NCI-H2196 treated with DMSO at 0.1 percent for 48 hours (cell line): ENCODE measurements at regions not wholly inside any gene's neighbourhood (a gene's known extent, or its start where the extent isn't known, plus 50 kb on each side); places are given as distances from the start of the nearest gene placed in this dataset.
"Not testable (repeated sequence)": the region's sequence is repeated elsewhere in the genome, so short reads cannot be mapped to it uniquely, and the experiment has no call there.

Source experiments
- DNase-seq: peaks from one replicate; lab custom pipeline; 2025; ENCODE audit not compliant: unreplicated experiment; lab: John Stamatoyannopoulos, UW

DNA sequence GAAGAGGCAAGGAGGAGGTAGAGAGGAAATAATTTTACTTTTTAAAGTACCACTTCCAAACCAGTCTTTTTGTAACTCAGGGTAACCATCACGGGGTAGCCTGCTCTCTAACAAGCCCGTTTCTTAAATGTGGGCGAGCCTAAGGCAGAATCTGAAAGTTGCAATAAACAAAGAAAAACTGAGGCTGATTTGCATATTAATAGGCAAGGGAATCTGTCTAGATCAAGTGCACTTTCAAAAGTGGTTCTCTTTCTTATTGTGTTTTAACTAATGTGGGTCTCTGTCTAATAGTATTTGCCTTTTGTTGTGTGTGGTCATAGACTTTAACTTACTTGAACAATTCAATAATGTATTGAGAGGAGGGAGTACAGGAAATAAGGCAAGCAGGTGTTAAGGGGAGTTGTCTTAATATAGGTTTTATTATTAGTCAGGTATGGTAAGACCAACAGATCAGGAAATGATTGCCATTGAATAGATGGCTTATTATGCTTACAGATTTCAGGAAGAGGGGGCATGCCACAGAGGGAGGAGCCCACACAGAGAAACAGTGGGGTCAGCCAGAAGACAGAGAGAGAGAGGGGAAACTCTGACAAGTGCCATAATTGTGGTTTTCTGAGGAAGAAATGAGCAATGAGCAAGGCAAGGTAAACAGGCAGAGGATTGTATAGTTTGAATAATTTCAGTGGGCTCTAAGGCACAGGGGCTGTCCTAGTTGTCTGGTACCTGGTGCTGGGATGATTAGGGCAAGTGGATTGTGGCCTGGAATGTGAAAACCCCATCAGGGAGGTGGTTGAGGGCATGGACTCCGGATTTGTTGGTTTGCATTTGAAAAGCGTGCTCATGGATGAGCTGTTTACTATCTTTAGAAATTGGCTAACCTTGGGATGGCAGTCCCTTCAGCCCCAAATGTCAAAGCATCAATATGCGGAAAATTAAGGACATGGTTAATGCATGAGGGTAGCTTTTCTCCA, 237.2 kb downstream of the TOX3 start:
- DNase-seq = no peak

DNA sequence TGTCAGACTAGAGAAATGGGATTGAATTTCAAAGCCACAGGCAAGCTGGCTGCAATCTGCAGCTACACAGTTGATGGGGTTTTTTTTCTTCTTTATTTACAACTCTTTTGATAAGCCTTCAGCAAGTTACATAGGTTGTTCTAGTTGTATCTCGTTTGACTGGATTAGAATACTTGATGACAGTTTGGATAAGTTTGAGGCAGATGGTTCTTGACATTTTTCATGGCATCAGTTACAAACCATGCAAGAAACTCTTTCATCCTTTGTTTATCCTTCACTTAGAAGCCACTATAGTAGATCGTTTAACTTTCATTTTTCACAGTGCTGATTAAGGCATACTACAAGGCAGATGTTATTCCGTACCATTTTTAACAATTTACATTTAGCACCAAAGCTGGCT, 238.9 kb downstream of the TOX3 start:
- DNase-seq = no peak

DNA sequence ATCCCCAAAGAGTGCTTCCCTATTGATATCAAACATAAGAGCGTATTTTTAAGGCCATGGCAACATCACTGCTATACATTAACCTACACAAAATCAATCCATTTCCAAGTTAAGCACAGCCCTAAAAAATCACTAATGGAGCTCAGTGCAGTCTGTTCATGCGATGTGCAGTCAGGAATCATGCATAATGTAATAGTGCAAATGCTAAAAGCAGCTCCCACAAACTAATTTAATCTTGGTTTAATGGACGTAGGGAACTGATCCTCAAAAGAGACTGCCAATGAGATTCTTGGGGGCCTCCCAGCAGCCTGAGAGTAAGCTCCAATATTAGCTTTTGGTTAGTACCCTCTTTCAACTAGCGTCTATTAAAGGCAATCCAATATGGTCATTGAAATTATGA, 245.9 kb downstream of the TOX3 start:
- DNase-seq = no peak

DNA sequence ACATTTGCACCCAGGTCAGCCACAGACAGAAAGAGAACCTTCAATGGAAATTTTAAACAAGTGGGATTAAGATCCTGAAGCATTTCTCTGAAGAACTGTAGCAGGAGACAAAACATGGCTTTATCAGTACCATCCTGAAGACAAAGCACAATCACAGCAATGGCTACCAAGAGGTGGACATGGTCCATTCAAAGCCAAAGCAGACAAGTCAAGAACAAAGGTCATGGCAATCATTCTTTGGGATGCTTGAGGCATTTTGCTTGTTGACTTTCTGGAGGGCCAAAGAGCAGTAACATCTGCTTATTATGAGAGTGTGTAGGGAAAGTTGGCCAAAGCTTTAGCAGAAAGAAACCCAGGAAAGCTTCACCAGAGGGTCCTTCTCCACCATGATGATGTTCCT, 248.2 kb downstream of the TOX3 start:
- no peak for DNase-seq

DNA sequence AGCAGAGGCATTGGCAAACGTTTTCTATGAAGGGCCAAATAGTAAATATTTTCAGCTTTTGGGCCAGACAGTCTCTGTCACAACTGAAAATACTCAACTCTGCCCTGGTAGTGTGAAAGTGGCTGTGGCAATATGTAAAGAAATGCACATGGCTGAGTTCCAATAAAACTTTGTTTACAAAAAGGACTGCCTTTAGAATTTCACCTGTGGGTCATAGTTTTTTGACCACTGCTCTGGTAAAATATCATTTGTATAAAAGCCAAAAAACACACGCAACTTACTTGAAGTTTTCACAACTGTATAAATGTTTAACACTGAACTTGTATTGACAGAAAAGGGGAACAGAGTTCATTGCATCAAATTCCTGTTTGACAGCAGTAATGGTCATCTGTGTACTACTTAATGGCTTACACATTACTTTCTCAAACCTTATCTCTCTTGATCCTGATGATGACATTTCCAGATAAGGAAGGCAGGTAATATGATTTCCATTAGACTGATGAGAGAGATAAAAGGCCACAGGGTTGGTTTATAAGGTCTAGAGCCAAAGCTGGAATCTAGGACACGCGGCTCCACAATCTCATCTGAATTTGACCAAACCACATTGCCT, 250.1 kb downstream of the TOX3 start:
- not testable (repeated sequence) for DNase-seq

DNA sequence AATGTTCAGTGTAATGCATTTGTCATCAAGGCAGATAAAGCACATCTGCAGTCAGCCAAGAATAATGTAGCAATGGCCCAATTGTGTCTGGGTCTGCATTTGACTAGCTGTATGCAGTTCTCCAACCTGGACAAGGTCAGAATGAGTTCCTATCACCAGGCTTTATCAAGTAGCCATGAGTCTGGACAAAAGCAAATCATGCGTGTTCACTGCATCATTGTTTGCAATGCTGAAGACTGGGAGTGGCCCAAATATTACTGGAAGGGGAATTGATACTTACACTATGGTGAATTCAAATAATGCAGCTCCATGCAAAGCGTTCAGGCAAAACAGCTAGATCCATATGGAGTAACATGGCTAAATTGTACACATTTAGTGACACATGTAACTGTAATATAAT, 250.9 kb downstream of the TOX3 start:
- DNase-seq = no peak

DNA sequence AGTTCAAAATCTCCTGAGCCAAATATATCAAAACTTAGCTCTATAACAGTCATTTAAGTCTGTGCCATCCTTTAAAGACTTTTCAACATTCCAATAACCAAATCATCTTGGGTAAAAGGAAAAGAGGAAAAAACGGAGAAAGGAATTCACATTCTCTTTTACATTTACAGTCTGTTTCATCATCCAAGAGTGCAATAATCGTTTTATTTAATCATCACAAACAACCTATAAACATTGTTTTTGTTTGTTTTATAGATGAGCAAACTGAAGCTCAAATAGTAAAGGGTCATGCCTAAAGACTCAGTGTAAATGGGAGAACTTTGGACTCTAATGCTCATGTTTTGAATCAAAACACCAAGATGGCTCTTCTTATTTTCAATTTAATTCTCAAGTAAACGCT, 252.3 kb downstream of the TOX3 start:
- no peak for DNase-seq

DNA sequence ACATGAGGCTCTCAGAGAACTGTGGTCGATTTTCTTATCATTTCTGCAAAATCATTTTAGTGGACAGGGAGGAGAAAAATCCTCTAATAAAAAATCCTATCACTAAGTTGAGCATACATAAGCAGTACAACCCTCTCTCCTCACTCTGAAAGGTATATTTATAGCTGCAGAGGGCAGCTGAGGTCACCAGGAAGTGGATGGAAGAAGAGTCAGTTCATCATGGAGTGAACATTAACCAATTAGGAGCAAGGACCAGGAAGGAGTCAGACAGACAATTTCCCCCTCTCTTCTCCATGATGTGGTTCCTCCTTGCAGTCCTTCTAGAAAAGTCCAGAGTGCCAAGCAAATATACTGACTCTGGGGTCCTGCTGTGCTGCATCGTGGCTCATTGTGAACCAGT, 253.7 kb downstream of the TOX3 start:
- no peak for DNase-seq

DNA sequence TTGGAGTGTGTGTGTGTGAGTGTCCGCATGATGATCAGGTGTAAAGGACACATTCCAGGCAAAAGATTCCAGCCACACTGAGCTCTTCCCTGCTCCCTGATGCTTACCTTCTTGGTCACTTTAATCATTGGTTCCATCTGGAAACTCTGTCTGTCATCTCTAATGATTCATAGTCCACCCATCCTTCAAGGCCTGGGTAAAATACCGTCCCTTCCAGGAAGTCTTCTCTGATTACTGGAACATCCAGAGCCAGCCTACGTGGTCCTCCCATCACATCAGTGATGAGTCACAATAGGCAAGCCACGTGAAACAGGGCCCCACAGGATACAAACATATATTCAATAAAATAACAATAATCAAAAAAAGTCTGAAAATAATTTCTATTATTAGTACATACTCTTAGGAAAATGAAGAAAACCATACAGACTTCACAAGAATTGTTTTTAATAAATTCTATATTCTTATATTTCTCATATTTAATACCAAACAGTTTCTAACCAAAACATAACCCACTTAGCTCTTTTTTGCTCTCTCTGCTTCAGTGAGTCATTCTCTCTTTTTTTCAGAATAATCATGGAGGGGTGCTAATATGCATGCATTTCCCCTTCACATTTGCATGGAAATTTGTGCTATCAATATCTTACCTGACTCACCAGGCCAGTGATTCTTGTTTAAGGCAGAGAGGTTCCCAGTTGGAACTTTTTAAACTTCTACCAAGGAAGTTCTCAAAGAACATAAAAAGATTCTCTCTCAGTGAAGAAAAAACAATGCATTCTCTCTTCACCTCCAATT, 263.2 kb downstream of the TOX3 start:
- DNase-seq = no peak

DNA sequence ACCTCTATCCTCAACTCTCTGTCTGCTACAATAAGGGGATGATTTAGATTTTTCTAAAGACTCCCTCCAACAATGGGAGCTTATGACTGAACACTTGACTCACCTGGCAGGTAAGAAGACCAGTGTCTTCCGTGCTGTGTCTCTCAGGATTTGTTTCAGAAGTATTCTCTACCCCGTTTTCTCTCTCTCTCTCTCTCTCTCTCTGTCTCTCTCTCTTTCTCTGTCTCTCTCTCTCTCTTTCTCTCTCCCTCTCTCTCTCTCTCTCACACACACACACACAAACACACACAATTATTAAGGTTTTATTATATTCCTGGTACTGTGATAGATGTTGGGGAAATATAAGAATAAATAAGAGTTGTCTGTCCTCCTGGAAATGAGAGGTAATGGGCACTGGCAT, 263.9 kb downstream of the TOX3 start:
- no peak for DNase-seq

DNA sequence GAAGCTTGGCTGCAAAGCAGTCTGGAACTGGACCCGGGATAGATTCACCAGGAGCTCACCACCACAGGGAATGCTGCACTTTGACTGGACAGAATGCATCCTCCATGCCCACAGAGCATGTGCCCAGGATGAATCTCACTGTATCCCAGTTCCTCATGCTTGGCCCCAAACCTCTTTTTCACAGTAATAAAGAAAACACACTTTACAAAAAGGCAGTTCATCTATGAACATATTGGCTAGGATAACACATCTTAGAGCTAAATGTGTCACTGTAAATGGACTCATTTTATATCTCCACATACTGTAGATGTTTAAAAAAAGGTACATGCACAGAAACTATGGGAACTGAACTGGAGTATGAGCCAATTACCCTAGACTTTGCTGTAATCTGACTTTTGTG, 266.9 kb downstream of the TOX3 start:
- DNase-seq = no peak

DNA sequence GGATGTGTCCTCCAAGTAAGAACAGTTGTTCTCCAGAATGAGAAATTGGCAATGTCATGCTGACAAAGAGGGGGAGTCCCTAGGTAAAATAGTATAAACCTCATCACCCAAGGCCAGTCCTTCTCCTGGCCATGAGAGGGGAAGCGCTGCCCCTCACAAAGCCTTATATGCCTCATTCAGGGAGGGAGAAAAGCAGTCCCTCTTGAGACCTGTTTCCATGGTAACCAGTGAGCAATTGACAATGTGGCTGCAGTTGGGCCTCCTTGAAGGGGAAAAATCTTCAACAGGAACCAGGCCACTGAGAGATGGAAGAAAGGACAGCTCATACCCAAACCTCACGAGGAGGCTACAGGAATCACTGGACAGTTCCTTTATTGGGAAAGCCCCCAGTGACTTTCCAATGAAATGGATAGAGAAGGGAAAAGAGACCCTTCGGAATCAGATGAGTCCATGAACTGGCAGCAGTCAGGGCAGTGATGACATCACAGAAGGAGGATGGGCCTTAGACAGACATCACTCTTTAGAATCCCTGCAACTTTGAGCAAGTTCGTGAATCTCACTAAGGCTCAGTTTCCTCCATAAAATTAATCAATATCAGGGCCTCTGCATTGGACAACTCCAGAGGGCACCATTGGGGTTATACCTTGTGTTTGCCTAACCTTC, 275.7 kb downstream of the TOX3 start:
- DNase-seq = no peak

DNA sequence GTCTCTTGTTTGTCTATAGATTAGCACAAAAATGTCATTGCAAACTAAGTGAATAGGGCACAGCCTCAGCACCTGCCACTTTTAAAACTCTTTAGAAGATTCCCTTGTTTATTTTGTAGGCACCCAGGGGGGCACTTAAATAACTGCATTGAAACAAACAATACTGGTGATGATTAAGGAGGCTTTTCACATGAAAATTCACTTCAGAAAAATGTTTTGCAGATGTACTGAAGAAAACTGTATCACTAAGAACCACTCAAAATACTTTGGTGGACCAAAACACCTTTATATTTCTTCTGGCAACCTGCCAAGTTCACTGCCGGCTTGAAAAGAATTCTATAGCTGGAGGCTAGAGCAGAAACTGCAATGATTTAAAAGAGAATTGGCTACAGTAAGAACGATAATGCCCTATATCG, 281.5 kb downstream of the TOX3 start:
- DNase-seq = no peak

DNA sequence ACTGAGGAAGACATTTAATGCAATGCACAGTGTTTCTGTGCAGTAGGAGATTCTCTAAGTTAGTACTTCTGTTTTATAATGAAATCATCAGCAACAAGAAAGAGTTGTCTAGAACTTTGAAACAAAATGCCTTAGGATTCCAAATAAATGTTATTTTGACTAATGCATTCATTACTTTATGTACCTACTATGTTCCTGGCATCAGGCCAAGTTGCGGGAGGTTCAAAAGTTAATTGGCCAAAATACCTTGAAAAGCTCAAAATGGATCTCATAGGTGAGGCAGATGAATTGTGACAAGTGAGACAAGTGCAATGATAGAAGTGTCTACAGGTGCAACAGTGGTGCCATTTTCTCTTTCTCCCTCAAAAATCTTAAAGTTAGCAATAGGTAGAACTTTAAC, 289.4 kb downstream of the TOX3 start:
- DNase-seq = no peak

DNA sequence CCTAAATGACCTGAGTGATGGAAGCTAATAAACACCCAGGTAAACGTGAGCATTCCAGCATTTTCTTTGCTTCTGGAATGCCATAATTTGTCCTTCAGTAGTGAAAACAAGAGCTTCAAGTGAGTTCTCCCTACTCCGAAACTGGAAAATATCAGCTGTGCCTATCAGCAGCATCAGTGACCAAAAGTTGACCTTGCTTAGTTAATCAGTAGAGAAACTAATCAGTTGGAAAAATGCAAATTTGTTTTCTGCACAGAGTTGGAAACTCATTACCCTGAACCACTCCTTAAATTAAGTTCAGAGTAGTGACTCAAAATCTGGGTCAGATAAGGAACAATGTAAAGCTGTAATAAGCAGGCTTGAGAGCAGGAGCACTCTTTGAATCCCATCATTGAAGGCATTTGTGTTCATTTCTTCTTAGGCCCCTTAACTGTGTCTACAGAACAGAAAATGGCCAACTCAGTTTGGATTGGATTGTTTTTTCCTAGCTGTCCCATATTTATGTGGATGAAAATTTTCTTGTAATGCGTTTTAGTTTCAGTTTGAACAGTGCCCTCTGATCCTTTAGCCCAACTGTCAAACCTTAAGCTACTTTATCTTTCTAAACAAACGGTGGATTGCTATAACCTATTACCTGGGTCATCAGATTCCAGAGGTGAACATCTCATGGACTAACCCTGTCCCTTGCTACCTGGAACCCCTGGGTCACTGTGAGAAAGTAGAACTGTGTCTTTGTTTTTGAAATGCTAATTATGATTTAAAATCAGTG, 290.4 kb downstream of the TOX3 start:
- DNase-seq = no peak

DNA sequence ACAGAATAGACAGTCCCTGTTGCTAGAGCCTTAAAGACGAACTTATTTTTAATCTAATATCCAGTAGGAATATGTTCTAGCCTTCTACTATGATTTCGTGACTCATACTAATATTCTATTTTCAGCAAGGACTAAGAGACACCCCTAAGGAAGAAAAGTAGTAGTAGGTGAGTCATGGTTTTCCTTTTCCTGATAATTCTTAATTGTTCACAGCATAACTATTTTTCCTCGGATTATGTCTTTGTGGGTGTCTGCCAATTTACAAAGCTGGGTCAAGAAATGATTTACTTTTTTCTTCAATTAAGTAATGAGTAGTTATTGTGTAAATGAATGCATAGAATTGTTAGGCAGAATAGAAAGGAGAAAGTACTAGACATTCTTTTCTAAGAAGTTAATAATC, 292.2 kb downstream of the TOX3 start:
- DNase-seq = no peak

DNA sequence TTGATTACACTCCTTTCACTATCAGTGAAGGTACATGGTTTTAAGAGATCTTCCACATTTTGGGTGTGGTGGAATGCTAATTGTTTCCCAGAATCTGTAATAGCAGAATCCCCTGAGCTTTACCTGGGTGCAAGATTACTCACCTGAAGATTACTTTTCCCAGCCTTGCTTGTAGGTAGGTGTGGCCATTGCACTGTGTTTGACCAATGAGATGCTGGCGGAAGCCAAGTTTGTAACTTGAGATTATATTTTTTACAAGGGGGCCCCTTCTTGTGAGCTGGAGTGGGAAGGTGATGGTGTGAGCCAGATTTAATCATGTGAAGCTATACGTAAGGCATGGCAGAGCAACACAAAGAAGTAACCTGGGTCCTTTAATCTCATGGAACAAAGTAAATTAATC, 294.3 kb downstream of the TOX3 start:
- DNase-seq = no peak

DNA sequence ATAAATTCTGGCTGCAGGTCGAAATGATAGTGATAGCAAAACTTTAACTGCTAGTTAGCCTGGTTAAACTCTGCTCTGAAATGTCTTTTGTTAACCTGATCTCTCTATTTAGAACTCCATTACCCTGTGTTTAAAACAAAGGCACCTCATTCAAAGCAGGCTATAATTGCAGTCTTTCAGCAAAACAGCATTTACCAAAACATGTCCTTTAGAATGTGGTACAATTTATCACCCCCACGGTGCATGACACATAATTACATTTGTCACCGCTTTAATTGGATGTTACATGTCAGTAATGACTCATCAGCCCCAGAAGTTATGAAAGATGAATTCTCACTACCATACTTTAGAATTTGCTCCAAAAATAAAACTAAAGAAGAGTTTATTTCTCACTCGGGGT, 295.4 kb downstream of the TOX3 start:
- no peak for DNase-seq

DNA sequence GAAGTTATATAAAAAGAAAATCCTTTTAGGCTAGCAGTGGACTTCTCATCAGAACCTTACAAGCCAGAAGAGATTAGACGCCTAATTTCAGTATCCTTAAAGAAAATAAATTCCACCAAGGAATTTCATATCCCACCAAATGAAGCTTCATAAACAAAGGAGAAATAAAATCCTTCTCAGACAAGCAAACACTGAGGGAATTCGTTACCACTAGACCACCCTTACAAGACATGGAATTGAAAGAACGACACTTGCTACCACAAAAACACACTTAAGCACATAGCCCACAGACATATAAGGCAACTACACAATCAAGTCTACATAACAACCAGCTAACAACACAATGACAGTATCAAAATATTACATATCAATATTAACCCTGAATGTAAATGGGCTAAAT, 299.2 kb downstream of the TOX3 start:
- DNase-seq = no peak

DNA sequence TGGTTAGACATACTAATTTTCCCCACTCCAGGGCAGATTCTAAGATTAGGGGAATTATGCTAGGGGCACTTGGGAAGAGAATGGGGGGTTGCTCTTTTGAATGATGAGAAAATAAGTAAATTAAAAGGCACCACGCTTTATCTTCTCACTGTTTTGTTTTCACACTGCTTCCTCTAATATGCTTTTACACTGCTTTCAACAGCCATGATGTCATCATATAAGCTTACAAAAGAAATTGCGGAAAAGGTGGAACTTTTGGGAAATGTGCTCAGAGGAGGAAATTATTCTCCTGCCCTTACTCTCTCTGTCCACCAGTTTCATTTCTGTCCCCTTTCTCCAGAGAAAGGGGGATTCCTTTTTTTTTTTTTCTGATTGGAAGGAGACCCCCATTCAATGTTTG, 308.2 kb downstream of the TOX3 start:
- no peak for DNase-seq

DNA sequence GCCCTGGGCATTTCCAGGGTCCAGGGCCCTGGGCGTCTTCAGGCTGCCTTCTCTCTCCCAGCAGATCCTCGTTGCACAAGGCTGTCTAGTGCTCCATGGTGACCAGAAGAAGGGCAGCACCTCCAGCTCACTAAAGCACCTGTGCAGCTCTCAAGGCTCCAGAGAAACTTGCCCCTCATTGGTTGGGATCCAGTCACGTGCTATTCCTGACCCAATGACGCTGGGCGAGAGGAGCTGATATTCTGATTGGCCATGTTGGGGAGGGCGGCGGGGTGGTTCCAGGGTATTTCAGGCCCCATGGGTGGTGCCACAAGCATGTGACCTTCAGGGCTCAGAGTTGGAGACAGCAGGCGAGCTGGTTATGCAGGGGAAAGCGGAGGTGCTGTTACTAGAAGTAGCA, 309.1 kb downstream of the TOX3 start:
- DNase-seq = no peak
